DOHH2 (cell line): ENCODE measurements at regions not wholly inside any gene's neighbourhood (a gene's known extent, or its start where the extent isn't known, plus 50 kb on each side); places are given as distances from the start of the nearest gene placed in this dataset.

ENCODE experiments used
- EZH2phosphoT487 ChIP-seq: fragments of 200-600 bp; sonication (generic); IDR thresholded peaks from 2 replicates; pipeline ENCODE4 v1.6.1; 2017; ENCODE audit warnings: borderline replicate concordance, mild to moderate bottlenecking, antibody characterized with exemption, low read length, moderate library complexity, mixed read lengths
- TF ChIP-seq, protein P1 (sequence below): fragments of 200-600 bp; sonication (generic); IDR thresholded peaks from one replicate; pipeline ENCODE4 v1.5.1; 2014; ENCODE audit warnings: antibody characterized with exemption, mild to moderate bottlenecking, low read depth, low read length; ENCODE audit not compliant: poor library complexity, severe bottlenecking

DNA sequence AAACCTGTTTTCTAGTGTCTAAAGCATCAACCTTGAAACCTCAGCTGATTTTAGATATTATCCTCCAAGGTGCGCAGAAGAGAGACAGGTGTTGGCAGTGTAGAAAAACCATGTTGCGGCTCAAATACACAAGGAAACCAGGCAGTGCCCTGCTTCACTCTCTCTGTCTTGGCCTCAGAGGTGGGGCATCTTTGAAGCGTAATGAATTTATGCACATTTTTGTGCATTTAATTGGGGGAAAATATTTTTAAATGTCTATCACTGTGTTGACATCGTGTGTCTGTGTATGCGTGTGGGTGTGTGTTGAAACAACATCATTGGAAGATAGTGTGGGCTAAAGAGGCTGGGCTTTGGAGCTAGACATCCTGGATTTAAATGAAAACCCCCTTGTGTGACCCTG lies 334.0 kb upstream of the CHD6 start:
- TF ChIP-seq, protein P1, sequence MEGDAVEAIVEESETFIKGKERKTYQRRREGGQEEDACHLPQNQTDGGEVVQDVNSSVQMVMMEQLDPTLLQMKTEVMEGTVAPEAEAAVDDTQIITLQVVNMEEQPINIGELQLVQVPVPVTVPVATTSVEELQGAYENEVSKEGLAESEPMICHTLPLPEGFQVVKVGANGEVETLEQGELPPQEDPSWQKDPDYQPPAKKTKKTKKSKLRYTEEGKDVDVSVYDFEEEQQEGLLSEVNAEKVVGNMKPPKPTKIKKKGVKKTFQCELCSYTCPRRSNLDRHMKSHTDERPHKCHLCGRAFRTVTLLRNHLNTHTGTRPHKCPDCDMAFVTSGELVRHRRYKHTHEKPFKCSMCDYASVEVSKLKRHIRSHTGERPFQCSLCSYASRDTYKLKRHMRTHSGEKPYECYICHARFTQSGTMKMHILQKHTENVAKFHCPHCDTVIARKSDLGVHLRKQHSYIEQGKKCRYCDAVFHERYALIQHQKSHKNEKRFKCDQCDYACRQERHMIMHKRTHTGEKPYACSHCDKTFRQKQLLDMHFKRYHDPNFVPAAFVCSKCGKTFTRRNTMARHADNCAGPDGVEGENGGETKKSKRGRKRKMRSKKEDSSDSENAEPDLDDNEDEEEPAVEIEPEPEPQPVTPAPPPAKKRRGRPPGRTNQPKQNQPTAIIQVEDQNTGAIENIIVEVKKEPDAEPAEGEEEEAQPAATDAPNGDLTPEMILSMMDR = no peak
- no peak for TF ChIP-seq EZH2phosphoT487
